GM19351 (cell line): ENCODE measurements at regions not wholly inside any gene's neighbourhood (a gene's known extent, or its start where the extent isn't known, plus 50 kb on each side); places are given as distances from the start of the nearest gene placed in this dataset.

Experiments
- ATAC-seq: cut with Tn5 transposase; IDR thresholded peaks from one replicate; pipeline ENCODE4 v1.9.1; 2021; ENCODE audit warnings: mild to moderate bottlenecking, moderate library complexity; ENCODE audit not compliant: unreplicated experiment

GRCh38 chr4:24249972-24250371, 334.4 kb downstream of the DHX15 start:
- no peak for ATAC-seq

GRCh38 chr4:24248674-24249630, 335.4 kb downstream of the DHX15 start:
- ATAC-seq = no peak

GRCh38 chr4:24245491-24245820, 338.9 kb downstream of the DHX15 start:
- no peak for ATAC-seq

- ATAC-seq = no peak
Measured at GRCh38 chr4:24244663-24245490, 339.5 kb downstream of the DHX15 start.

- no peak for ATAC-seq
Measured at GRCh38 chr4:24243641-24244040, 340.7 kb downstream of the DHX15 start.

GRCh38 chr4:24241511-24241910, 342.8 kb downstream of the DHX15 start:
- no peak for ATAC-seq

- no peak for ATAC-seq
Measured at GRCh38 chr4:24240655-24241054, 343.7 kb downstream of the DHX15 start.

GRCh38 chr4:24237709-24238108, 346.6 kb downstream of the DHX15 start:
- no peak for ATAC-seq

GRCh38 chr4:24236532-24236931, 346.7 kb upstream of the PPARGC1A start:
- no peak for ATAC-seq

GRCh38 chr4:24236120-24236519, 346.3 kb upstream of the PPARGC1A start:
- ATAC-seq = no peak

- no peak for ATAC-seq
Measured at GRCh38 chr4:24235618-24236017, 345.8 kb upstream of the PPARGC1A start.

- ATAC-seq = no peak
Measured at GRCh38 chr4:24234288-24234848, 344.5 kb upstream of the PPARGC1A start.

GRCh38 chr4:24230955-24231354, 341.1 kb upstream of the PPARGC1A start:
- no peak for ATAC-seq

- no peak for ATAC-seq
Measured at GRCh38 chr4:24229978-24230377, 340.1 kb upstream of the PPARGC1A start.

GRCh38 chr4:24228692-24229091, 338.8 kb upstream of the PPARGC1A start:
- ATAC-seq = no peak

GRCh38 chr4:24226667-24227066, 336.8 kb upstream of the PPARGC1A start:
- ATAC-seq = no peak

GRCh38 chr4:24226023-24226422, 336.2 kb upstream of the PPARGC1A start:
- ATAC-seq = no peak

GRCh38 chr4:24224446-24224845, 334.6 kb upstream of the PPARGC1A start:
- ATAC-seq = no peak

- ATAC-seq = no peak
Measured at GRCh38 chr4:24219209-24219608, 329.4 kb upstream of the PPARGC1A start.

GRCh38 chr4:24218566-24218965, 328.7 kb upstream of the PPARGC1A start:
- no peak for ATAC-seq

GRCh38 chr4:24214796-24215195, 324.9 kb upstream of the PPARGC1A start:
- ATAC-seq = no peak

GRCh38 chr4:24213961-24214360, 324.1 kb upstream of the PPARGC1A start:
- ATAC-seq = no peak
